HG02571 (cell line): ENCODE measurements at regions not wholly inside any gene's neighbourhood (a gene's known extent, or its start where the extent isn't known, plus 50 kb on each side); places are given as distances from the start of the nearest gene placed in this dataset.
"Not testable (repeated sequence)": the region's sequence is repeated elsewhere in the genome, so short reads cannot be mapped to it uniquely, and the experiment has no call there.

Experiments used
- ATAC-seq: cut with Tn5 transposase; IDR thresholded peaks from one replicate; pipeline ENCODE4 v1.9.1; 2021; ENCODE audit warnings: mild to moderate bottlenecking, moderate library complexity; ENCODE audit not compliant: unreplicated experiment

GRCh38 chr20:26218301-26218700 is 521.6 kb upstream of the ZNF337 start:
- ATAC-seq, result no peak

GRCh38 chr20:26216025-26216424 is 519.4 kb upstream of the ZNF337 start:
- ATAC-seq, result no peak

- ATAC-seq, result no peak
These were observed 518.3 kb upstream of the ZNF337 start for GRCh38 chr20:26214991-26215390.

- ATAC-seq, result no peak
These were observed 512.7 kb upstream of the ZNF337 start for GRCh38 chr20:26209171-26209941.

GRCh38 chr20:26208296-26209091 is 511.8 kb upstream of the ZNF337 start:
- ATAC-seq, result no peak

- ATAC-seq, result not testable (repeated sequence)
These were observed 511.3 kb upstream of the ZNF337 start for GRCh38 chr20:26207967-26208295.

- no peak for ATAC-seq
These were observed 510.7 kb upstream of the ZNF337 start for GRCh38 chr20:26207237-26207966.

GRCh38 chr20:26205350-26205749 is 508.7 kb upstream of the ZNF337 start:
- no peak for ATAC-seq

- not testable (repeated sequence) for ATAC-seq
These were observed 504.4 kb upstream of the ZNF337 start for GRCh38 chr20:26201026-26201425.

GRCh38 chr20:26187329-26187728 is 490.7 kb upstream of the ZNF337 start:
- ATAC-seq, result not testable (repeated sequence)

GRCh38 chr20:26183720-26184119 is 487.1 kb upstream of the ZNF337 start:
- ATAC-seq, result not testable (repeated sequence)

GRCh38 chr20:26181364-26181763 is 484.7 kb upstream of the ZNF337 start:
- ATAC-seq, result not testable (repeated sequence)

- not testable (repeated sequence) for ATAC-seq
These were observed 475.2 kb upstream of the ZNF337 start for GRCh38 chr20:26171875-26172274.

- ATAC-seq, result no peak
These were observed 472.9 kb upstream of the ZNF337 start for GRCh38 chr20:26169506-26169905.

GRCh38 chr20:26167499-26167898 is 470.8 kb upstream of the ZNF337 start:
- ATAC-seq, result no peak

- no peak for ATAC-seq
These were observed 467.2 kb upstream of the ZNF337 start for GRCh38 chr20:26163890-26164289.

- ATAC-seq, result not testable (repeated sequence)
These were observed 466.5 kb upstream of the ZNF337 start for GRCh38 chr20:26163151-26163550.

GRCh38 chr20:26161741-26162140 is 465.1 kb upstream of the ZNF337 start:
- not testable (repeated sequence) for ATAC-seq

GRCh38 chr20:26160916-26161315 is 464.3 kb upstream of the ZNF337 start:
- ATAC-seq, result not testable (repeated sequence)

GRCh38 chr20:26154224-26154623 is 457.6 kb upstream of the ZNF337 start:
- no peak for ATAC-seq

- ATAC-seq, result no peak
These were observed 438.9 kb upstream of the ZNF337 start for GRCh38 chr20:26135325-26136110.
